GM19372 (cell line): ENCODE measurements at regions not wholly inside any gene's neighbourhood (a gene's known extent, or its start where the extent isn't known, plus 50 kb on each side); places are given as distances from the start of the nearest gene placed in this dataset.

ENCODE experiments used
- ATAC-seq: cut with Tn5 transposase; IDR thresholded peaks from one replicate; pipeline ENCODE4 v1.9.1; 2021; ENCODE audit warnings: mild to moderate bottlenecking, low read depth, moderate library complexity; ENCODE audit not compliant: unreplicated experiment

DNA sequence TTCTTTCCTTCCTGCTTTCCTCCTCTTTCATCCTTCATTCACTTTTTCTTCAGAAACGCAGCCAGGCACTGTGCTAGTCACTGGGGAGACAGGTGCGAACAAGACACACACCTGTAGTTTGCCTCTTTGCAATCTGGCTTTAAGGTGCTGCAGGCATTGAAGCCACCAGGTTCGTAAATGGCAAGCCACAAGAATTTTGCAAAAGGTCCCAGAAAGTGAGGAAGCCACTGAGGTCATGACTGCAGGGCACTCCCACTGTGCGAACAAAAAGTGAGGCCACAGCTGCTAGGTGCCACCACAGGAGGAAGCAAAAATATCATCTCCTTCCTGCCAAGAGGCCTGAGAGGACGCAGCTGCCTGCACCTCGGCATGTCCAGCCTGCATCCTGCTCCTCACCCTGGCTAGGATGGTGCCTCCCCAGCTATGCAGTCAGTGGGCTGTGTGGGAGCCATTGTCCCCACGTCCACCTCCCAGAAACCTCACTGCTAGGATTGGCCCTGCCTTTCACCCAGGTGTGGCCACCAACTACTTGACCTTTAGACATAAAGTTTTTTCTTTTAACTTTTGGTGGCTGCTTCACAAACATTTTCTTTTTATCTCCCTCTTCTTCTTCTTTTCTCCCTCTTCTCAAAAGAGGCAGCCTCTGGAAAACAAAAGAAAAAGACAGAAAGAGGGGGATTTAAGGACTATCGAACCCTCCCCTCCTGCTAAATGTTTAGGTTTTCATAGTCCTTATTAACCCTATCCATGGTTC, 230.8 kb downstream of the BCAS1 start:
- ATAC-seq: peak; percentile 47

DNA sequence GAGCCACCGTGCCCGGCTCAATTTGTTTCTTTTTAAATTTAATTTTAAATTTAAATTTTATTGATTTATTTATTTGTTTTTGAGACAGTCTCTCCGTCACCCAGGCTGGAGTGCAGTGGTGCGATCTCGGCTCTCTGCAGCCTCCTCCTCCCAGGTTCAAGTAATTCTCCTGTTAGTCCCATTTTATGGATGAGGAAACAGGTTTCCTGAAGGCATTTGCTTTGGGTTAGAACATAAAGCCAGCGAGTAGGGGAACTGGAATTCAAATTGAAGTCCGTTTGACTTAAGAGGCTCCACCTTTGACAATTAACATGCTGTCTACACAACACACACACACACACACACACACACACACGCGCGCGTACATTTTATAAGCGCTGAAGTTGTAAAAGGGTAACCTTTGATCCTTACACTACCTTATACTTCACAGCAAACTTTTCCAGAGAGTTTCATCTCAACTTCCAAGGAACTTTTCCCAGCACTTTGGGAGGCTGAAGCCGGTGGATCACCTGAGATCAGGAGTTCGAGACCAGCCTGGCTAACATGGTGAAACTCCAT, 232.0 kb downstream of the BCAS1 start:
- ATAC-seq: no peak

DNA sequence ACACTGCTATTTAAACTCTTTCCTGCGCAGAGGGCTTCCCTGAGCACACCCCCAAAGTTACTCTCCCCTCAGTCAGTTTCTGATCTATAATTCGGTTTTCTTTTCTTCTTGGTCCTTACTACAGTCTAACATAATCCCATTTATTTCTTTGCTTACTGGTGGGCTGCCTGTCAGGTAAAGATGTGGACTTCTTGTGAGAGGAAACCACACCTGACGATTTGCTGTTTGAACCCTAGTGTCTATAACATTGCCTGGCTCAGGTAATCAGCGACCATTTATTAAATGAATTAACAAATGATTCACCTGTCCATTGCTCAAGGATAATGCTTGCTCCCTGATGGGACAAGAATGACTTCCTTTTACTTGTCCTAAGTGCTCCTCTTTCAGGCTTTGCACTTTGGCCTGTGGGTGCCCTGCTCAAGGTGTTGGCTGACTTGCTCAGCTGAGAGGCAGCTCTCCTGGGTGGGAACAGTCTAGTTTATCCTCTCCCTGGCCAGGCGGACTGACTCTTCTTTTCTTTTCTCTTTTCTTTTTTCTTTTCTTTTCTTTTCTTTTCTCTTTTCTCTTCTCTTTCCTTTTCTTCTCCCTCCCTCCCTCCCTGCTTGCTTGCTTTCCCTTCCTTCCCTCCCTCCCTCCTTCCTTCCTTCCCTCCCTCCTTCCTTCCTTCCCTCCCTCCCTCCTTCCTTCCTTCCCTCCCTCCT, 233.1 kb downstream of the BCAS1 start:
- ATAC-seq: no peak

DNA sequence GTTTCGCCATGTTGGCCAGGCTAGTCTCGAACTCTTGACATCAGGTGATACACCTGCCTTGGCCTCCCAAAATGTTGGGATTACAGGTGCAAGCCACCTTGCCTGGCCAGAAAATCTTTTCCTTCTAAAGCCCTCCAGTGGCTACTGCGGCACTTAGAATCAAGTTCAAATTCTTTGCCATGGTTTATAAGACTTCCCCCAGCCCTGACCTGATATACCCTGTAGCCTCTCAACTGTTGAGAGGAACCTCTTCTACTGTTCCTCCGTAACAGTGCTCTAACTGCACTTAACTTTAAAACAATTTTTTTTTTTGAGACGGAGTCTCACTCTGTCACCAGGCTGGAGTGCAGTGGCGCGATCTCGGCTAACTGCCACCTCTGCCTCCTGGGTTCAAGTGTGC, 235.6 kb downstream of the BCAS1 start:
- ATAC-seq: no peak

DNA sequence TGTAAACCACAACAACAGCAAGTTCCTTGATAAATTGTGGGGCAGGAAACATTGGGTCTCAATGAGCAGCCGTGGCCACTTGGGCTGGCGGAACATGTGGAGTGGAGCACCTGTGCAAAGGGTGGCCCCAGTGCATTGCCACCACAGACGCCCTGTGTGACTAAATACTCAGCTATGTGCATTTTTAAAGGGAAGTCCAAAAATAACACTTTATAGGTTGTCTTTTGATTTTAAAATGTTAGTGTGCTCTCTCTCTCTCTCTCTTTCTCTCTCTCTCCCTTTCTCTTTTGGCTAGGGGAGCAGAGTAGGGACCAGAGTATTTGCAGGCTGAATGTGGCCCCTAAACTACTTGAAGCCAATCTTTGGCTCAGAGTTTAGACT, 236.3 kb downstream of the BCAS1 start:
- ATAC-seq: peak; percentile 42

DNA sequence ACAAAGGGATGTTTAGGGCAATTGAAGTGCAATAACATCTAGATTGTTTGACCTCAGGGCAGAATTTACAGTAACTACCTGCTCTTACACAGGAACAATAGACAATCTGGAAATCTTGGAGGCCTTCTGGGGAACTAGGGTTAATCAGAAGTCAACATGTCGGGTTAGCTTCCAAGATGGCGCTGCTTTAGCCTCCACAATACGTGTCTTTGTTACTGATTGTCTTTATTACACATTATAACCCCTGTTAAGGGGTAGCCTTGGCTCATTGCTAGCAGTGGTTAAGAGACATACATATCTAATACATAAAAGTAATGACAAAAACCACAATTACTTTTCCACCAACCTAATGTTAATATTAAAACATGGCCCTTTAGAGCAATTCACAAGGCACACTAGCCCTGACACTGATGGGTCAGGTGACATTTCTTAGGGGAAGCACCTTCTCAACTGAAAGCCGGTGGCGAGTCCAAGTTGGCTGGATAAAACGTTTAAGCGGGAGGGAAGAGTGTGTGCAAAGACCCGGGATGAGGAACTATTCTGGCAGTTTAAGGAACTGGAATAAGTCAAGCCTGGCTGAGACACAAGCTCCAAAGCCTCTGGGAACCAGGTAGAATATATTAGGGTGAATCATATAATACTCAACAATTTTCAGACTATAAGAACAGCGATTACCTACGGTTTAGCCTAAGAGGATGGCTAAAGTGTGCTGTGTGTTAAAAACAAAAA, 236.9 kb downstream of the BCAS1 start:
- ATAC-seq: peak; percentile 28

DNA sequence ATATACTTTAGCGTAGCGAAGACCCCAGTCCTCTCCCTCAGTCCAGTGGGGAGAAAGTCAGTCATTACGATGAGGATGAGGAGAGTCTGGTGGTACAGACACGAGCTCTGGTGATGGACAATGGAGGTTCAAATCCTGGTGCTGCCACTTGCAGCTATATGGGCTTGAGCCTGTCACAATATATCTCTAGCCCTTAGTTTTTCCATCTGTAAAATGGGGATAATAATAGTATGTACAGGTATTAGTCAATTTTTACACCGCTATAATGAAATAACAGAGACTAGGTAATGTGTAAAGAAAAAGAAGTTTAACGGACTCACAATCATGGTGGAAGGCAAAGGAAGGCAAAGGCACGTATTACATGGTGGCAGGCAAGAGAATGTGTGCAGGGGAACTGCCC, 237.9 kb downstream of the BCAS1 start:
- ATAC-seq: no peak

DNA sequence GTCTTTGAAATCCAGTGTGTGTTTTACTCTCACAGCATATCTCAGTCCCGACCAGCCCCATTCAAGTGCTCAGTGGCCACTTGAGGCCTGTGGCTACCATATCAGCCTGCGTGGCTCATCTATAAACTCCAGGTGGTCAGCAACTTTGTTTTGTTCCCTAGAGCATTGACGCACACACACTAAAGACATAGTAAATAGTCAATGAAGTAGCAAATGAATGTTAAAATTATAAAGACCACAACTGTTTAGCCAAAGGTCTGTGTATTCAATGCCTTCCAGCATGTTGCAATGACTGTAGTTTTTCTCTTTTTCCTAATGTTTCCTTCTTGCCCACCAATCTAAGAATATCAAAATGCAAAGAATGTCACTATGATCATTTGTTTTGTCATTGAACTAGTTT, 238.2 kb upstream of the ZNF217 start:
- ATAC-seq: no peak

DNA sequence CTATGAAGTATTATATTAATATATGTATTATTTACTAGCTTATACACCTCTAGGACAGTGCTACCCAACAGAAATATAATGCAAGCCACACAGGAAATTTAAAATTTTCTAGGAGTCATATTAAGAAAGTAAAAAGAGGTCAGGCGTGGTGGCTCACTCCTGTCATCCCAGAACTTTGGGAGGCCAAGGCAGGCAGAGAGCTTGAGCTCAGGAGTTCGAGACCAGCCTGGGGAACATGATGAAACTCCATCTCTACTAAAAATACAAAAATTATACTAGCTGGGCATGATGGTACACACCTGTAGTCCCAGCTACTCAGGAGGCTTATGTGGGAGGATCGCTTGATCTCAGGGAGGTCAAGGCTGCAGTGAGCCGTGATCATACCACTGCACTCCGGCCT, 237.6 kb upstream of the ZNF217 start:
- no peak for ATAC-seq

DNA sequence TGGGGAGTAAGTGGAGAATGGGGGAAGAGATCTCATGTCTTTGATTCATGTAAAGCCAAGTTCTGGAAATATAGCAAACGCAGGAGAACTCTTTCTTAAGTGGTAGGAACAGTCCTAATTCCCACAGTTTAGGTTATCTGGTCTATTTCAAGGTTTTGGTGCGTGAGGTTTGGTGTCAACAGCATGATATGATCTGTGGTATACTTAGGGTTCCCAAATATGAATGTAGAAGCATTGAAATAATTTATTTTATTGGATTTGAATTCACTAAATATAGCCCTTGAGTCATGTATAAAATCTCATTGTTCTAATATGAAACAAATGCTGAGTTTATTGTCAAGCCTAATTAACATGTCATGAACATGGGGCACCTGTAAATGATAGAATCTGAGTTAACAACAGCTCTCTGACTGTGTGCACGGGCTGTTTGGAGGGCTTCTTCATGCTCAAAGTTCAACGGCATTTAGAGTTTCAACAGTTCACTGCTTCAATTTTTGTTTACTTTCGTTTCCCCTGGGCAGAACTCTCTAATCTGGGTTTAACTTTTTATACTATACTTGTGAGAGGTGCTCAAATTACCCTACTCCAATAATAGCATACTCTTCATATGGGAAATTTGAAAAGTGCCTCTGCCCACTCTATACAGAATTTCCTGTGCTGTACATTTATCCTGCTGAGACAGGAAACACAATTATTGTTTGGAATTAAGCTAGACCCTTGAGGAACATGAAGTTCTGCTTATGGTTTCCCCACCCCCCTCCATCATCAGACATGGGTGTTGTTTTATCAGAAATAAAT, 236.3 kb upstream of the ZNF217 start:
- no peak for ATAC-seq

DNA sequence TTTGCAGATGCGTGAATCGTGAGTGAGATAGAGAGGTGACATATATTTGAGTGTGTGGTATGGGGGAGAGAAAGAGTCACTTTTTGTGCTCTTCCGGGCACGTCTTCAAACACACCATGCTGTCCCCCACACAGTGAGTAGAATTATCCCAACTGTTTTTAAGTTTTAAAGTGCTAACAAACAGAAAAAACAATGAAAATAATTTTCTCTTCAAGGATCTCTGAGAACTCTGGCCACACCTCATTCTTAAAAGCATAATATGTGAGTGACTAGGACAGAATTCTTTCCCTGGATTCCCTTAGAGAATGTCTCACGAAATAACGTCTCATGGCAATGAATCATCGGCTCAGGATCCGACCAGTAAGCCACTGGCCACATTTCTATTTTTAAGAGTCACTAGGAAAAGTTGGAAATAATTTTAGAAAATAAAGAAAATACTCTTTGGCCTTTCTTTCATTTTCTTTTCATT, 235.7 kb upstream of the ZNF217 start:
- ATAC-seq: no peak

DNA sequence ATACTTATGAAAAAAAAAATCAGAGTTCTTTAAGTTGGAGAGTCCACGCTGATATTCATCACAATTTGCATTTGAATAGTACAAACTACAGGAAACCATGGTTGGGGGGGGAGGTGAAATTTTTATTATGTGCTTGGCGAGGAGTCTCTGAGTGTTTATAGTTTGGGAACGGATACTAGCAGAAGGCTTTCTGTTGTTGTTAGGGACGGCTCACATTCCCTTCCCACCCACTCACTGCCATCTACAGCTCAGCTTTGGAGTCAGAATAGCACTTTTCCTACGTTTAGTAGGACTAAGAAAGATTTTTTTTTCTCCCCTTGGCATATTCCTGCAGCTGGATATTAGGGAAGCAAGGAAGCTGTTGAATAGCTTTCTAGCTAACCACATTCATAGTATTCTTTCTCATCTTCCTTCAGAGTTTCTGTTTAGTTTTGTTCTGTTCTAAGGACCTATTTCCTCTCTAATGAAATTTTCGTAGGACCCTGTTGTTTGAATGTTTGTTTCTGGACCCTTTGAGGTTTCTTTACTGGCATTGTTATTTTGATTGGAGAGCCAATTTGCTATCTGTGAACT, 235.1 kb upstream of the ZNF217 start:
- no peak for ATAC-seq

DNA sequence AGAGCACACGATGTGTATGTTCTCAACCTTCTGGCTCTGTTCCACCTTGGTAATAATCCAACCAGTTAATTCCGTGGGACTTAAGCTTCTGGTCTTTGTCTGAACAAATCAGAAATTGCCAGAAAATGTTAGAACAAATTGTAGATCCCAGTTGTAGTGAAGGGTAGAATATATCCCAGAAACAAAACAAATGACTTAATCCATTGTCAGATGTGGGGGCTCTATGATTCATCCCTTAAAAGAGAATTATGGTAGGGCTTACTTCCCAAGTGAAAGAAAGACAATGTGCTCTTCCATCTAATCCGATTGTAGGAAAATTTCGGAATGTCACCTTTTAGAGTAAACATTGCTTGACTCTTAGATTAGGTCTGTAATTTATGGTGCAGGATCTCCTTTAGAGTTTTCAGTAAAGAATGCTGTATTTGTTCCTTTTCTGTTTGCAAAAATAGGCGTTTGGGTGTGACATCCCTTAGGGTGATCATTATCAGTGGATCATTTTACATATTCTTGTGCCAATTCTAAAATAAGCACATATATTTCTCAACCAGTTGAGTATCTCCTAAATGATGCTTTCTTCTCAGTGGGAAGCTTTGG, 234.5 kb upstream of the ZNF217 start:
- no peak for ATAC-seq

DNA sequence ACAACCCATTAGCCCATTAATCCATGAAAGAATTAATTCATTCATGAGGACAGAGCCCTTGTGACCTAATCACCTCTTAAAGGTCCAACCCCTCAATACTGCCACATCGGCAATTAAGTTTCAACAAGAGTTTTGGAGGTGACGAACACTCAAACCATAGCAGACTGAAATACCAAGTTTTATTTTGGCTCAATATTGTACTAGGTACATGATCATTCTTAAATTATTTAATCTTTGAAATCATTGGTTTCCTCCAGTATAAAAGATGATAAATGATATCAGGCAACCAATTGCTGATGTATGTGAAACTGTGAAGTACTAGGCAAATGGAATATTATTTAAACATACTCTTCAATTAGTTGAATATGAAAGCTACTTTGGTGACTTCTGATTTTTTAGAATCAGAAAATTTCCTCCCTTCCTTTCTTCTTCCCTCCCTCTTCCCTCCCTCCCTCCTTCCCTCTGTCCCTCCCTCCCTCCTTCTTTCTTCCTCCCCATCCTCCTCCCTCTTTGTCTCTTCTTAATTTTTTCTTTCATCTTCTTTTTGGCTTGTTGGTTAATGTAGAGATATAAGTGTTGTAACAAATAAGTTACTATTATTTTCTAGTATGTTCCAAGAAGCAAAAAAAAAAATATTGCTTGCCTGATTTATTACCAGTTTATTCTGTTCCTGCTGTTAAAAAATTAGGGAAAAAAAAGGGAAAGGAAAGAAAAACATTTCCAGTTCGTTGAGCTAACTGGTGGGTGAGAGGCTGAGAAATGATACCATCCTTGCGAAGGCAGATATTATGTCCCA, 233.9 kb upstream of the ZNF217 start:
- ATAC-seq: no peak

DNA sequence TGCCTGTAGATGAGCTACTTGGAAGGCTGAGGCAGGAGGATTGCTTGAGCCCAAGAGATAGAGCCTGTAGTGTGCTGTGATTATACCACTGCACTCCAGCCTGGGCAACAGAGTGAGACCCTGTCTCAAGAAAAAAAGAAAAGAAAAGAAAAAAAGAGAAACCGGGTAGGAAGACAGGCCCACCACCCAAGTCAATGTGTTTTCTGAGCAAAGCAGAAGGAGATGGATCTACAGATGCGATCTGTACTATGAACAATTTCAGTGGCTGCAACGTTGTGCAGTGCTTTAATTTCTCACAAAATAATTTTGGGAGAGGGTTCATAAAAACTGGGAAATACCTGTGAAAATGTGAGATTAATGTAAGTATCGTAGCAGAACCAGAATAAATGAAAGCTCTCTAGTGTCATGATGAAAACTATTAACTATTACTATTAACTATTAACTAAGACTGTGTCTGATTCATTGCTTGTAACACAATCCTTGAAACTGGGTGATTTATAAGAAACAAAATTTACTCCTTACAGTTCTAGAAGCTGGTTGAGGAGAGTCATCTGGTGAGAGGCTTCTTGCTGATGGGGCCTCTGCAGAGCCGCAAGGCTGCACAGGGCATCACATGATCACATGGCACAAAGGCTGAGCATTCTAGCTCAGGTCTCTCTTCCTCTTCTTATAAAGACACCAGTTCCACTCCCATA, 233.1 kb upstream of the ZNF217 start:
- peak; percentile 64 for ATAC-seq

DNA sequence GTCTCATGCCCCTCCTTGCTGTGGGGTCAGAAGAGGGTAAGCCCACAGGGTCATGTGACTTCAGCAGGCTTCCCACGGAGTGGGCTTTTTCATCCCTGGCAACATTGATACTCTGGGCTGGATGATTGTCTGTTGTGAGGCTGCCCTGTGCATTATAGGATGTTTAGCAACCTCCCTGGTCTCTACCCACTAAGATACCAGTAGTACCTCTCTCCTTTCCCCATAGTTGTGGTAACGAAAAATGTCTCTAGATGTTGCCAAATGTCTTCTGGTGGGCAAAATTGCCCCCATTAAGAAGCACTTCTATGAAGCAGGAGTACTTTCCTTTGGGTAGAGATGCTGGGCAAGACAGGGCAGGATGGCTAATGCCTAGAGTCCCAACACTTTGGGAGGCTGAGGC, 232.5 kb upstream of the ZNF217 start:
- ATAC-seq: no peak

DNA sequence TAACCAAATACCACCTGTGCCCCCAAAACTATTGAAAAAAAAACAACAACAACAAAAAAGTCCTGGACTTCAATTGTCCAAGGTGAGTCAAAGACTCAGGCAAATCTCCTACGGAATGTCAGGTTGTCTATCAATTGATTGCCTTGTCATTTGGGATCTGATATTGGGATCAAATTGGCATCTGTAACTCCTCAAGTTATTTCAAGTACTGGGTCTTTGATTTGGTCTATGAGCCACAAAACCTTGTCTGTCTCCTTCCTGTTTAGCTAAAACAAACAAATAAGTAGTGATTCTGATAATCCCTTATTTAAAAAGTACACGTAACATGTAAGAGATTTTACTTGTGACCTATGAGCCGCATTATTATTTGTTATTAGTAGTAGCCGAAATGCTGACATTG, 231.6 kb upstream of the ZNF217 start:
- no peak for ATAC-seq

DNA sequence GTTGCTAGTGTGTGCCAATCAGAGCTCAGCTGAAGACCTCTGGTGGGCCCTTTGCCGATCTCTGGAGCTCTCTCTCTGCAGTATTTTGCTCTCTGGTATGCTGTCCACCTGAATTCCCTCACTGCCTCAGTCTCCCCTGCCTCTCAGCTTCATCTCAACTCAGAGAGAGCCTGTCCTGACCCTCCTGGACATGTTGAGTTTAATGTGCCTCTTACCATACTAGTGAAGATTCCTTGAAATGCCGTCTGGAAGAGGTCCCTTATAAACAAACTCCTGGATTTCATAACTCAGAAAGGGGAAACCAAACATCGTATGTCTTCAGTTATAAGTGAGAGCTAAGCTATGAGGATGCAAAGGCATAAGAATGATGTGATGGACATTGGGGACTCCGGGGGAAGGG, 231.1 kb upstream of the ZNF217 start:
- ATAC-seq: no peak
